HG02623 (cell line): ENCODE measurements at regions not wholly inside any gene's neighbourhood (a gene's known extent, or its start where the extent isn't known, plus 50 kb on each side); places are given as distances from the start of the nearest gene placed in this dataset.
"Not testable (repeated sequence)": the region's sequence is repeated elsewhere in the genome, so short reads cannot be mapped to it uniquely, and the experiment has no call there.

ENCODE experiments used
- ATAC-seq: cut with Tn5 transposase; IDR thresholded peaks from one replicate; pipeline ENCODE4 v1.9.1; 2021; ENCODE audit warnings: moderate library complexity; ENCODE audit not compliant: unreplicated experiment

GRCh38 chr11:119586181-119586580 lies 142.8 kb downstream of the NECTIN1 start:
- no peak for ATAC-seq

GRCh38 chr11:119585043-119585781 lies 143.8 kb downstream of the NECTIN1 start:
- ATAC-seq, result no peak

- ATAC-seq, result no peak
These were observed 144.6 kb downstream of the NECTIN1 start for GRCh38 chr11:119584193-119585042.

- ATAC-seq, result no peak
These were observed 145.4 kb downstream of the NECTIN1 start for GRCh38 chr11:119583585-119583984.

- not testable (repeated sequence) for ATAC-seq
These were observed 147.6 kb downstream of the NECTIN1 start for GRCh38 chr11:119581396-119581795.

- ATAC-seq, result no peak
These were observed 148.2 kb downstream of the NECTIN1 start for GRCh38 chr11:119580751-119581150.

- ATAC-seq, result no peak
These were observed 148.9 kb downstream of the NECTIN1 start for GRCh38 chr11:119580081-119580480.

- ATAC-seq, result no peak
These were observed 150.3 kb downstream of the NECTIN1 start for GRCh38 chr11:119578521-119579191.

- ATAC-seq, result no peak
These were observed 150.9 kb upstream of the THY1 start for GRCh38 chr11:119573858-119574257.

- no peak for ATAC-seq
These were observed 149.8 kb upstream of the THY1 start for GRCh38 chr11:119572481-119573424.

GRCh38 chr11:119571311-119571710 lies 148.3 kb upstream of the THY1 start:
- ATAC-seq, result no peak

GRCh38 chr11:119567688-119568582 lies 145.0 kb upstream of the THY1 start:
- no peak for ATAC-seq

GRCh38 chr11:119566319-119566718 lies 143.3 kb upstream of the THY1 start:
- no peak for ATAC-seq

- not testable (repeated sequence) for ATAC-seq
These were observed 142.7 kb upstream of the THY1 start for GRCh38 chr11:119565693-119566092.

- ATAC-seq, result no peak
These were observed 138.0 kb upstream of the THY1 start for GRCh38 chr11:119560961-119561360.

- ATAC-seq, result no peak
These were observed 137.3 kb upstream of the THY1 start for GRCh38 chr11:119560291-119560690.

- ATAC-seq, result no peak
These were observed 129.1 kb upstream of the THY1 start for GRCh38 chr11:119552106-119552485.

- ATAC-seq, result no peak
These were observed 128.6 kb upstream of the THY1 start for GRCh38 chr11:119551420-119552105.
